ENCODE measurements at regions not wholly inside any gene's neighbourhood (a gene's known extent, or its start where the extent isn't known, plus 50 kb on each side); places are given as distances from the start of the nearest gene placed in this dataset.

DNA sequence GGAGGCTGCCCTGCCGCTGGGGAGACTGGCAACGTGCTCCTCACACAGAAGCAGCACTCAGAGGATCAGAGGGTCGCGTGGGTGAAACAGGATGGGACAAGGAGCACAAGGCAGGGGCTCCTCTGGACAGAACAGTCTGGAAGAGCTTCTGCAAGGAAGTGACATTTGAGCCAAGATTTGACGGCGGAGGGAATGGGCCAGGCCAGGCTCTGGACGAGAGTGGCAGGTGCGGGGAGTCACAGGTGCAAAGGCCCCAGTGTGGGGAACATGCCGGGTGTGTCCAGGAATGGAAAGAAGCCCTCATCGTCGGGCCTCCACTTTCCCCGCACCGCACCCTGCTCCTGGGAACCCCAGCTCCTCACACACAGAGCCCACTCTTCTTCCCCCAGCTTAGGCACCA lies 84.0 kb downstream of the RFLNA start:
- ATAC-seq (ENCODE audit: insufficient read depth, low read depth), result no peak

DNA sequence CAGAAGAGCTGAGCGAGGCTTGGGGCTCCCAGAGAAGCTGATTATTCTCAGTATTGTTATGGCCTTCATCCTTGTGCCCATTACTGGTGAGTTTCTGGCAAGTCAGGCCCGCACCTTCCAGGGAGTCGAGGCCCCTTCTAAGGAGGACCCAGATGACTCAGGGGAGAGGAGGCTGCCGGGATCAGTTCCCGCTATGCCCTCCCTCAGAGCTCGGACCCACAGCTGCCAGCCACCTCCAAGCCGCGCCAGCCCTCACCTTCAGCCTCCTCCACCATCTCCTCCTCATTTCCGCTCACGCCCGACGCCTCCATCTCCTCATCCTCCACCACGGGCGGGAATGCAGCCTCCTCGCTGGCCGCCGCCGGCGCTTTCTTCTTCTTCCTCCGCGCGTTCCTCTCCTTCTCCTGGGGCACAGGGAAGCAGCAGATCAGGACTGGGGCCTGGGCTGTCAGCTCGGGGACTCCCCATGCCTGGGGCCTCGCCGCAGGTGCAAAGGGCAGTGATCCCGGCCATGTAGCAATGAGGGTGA lies 83.2 kb downstream of the RFLNA start:
- H3K79me2 ChIP-seq (ENCODE audit: insufficient read depth, low read length), result no peaks in the 10 kb centered on the region
- DNase-seq (no peak), ATAC-seq (ENCODE audit: insufficient read depth, low read depth) (no peak)
- H4K20me1 ChIP-seq (ENCODE audit: insufficient read depth, low read length), result peaks cover 37% of the 10 kb centered on the region
- no peaks in the 10 kb centered on the region for H3K9me3 ChIP-seq (ENCODE audit: insufficient read depth, low read length, severe bottlenecking)
- H3K9ac ChIP-seq (ENCODE audit: low read depth, low read length), result no peak overlapping the region
- TF ChIP-seq, protein P1, sequence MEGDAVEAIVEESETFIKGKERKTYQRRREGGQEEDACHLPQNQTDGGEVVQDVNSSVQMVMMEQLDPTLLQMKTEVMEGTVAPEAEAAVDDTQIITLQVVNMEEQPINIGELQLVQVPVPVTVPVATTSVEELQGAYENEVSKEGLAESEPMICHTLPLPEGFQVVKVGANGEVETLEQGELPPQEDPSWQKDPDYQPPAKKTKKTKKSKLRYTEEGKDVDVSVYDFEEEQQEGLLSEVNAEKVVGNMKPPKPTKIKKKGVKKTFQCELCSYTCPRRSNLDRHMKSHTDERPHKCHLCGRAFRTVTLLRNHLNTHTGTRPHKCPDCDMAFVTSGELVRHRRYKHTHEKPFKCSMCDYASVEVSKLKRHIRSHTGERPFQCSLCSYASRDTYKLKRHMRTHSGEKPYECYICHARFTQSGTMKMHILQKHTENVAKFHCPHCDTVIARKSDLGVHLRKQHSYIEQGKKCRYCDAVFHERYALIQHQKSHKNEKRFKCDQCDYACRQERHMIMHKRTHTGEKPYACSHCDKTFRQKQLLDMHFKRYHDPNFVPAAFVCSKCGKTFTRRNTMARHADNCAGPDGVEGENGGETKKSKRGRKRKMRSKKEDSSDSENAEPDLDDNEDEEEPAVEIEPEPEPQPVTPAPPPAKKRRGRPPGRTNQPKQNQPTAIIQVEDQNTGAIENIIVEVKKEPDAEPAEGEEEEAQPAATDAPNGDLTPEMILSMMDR (IDR thresholded peaks at IDR 0.05; ENCODE audit: borderline replicate concordance, extremely low read depth, low read length, poor library complexity, severe bottlenecking), result no peak
- TF ChIP-seq EZH2 (IDR thresholded peaks at IDR 0.05; ENCODE audit: borderline replicate concordance, low read depth, low read length, severe bottlenecking), result no peak
- no peak overlapping the region for H2AFZ ChIP-seq (ENCODE audit: low read depth, low read length)
- no peaks in the 10 kb centered on the region for H3K27me3 ChIP-seq (ENCODE audit: insufficient read depth, low read length, poor library complexity)
- no peak overlapping the region for H3K27ac ChIP-seq (ENCODE audit: low read length)
- H3K4me3 ChIP-seq (ENCODE audit: low read depth in 1 of 2, low read length in 2 of 2), result no peak overlapping the region
- no peak overlapping the region for H3K4me2 ChIP-seq (ENCODE audit: insufficient read depth, low read length)
- H3K36me3 ChIP-seq (ENCODE audit: insufficient read depth, low read length), result peaks cover 82% of the 10 kb centered on the region
- H3K4me1 ChIP-seq (ENCODE audit: insufficient read depth, low read length), result no peaks in the 10 kb centered on the region

More for the DNA sequence above, 84.0 kb downstream of the RFLNA start:
- H4K20me1 ChIP-seq (ENCODE audit: insufficient read depth, low read length), result peaks cover 43% of the 10 kb centered on the region
- no peak overlapping the region for H3K4me2 ChIP-seq (ENCODE audit: insufficient read depth, low read length)
- H3K4me1 ChIP-seq (ENCODE audit: insufficient read depth, low read length), result no peaks in the 10 kb centered on the region
- no peak for DNase-seq
- no peak overlapping the region for H2AFZ ChIP-seq (ENCODE audit: low read depth, low read length)
- H3K79me2 ChIP-seq (ENCODE audit: insufficient read depth, low read length), result no peaks in the 10 kb centered on the region
- no peaks in the 10 kb centered on the region for H3K9me3 ChIP-seq (ENCODE audit: insufficient read depth, low read length, severe bottlenecking)
- H3K36me3 ChIP-seq (ENCODE audit: insufficient read depth, low read length), result peaks cover 90% of the 10 kb centered on the region
- no peak overlapping the region for H3K4me3 ChIP-seq (ENCODE audit: low read depth in 1 of 2, low read length in 2 of 2)
- no peak overlapping the region for H3K27ac ChIP-seq (ENCODE audit: low read length)
- TF ChIP-seq, protein P1 (IDR thresholded peaks at IDR 0.05; ENCODE audit: borderline replicate concordance, extremely low read depth, low read length, poor library complexity, severe bottlenecking), result no peak
- no peak for TF ChIP-seq EZH2 (IDR thresholded peaks at IDR 0.05; ENCODE audit: borderline replicate concordance, low read depth, low read length, severe bottlenecking)
- H3K27me3 ChIP-seq (ENCODE audit: insufficient read depth, low read length, poor library complexity), result no peaks in the 10 kb centered on the region
- no peak overlapping the region for H3K9ac ChIP-seq (ENCODE audit: low read depth, low read length)

DNA sequence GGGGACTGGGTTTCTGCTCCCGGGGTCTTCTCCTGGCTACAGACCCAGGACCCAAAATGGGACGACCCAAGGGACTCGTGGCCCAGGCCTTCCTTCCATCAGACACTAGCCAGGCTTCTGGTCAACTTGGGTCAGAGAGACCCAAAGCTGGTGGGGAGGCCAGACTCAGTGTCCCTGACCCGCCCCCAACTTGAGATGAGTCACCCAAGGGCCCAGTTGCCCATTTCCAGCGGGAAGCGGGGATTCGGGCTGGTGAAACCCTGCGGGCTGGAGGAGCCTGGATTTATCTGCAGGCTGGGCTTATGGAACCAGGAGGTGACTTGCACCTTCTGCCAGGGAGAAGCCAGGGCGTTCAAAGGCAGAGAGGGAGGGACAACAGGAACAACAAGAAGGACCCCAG lies 81.5 kb downstream of the RFLNA start:
- H3K27me3 ChIP-seq (ENCODE audit: insufficient read depth, low read length, poor library complexity), result no peaks in the 10 kb centered on the region
- H3K9ac ChIP-seq (ENCODE audit: low read depth, low read length), result no peak overlapping the region
- no peaks in the 10 kb centered on the region for H3K79me2 ChIP-seq (ENCODE audit: insufficient read depth, low read length)
- H3K4me2 ChIP-seq (ENCODE audit: insufficient read depth, low read length), result no peak overlapping the region
- no peak for DNase-seq
- H3K4me1 ChIP-seq (ENCODE audit: insufficient read depth, low read length), result no peaks in the 10 kb centered on the region
- peaks cover 81% of the 10 kb centered on the region for H3K36me3 ChIP-seq (ENCODE audit: insufficient read depth, low read length)
- H2AFZ ChIP-seq (ENCODE audit: low read depth, low read length), result no peak overlapping the region
- peaks cover 39% of the 10 kb centered on the region for H4K20me1 ChIP-seq (ENCODE audit: insufficient read depth, low read length)
- no peak overlapping the region for H3K4me3 ChIP-seq (ENCODE audit: low read depth in 1 of 2, low read length in 2 of 2)
- H3K9me3 ChIP-seq (ENCODE audit: insufficient read depth, low read length, severe bottlenecking), result no peaks in the 10 kb centered on the region
- H3K27ac ChIP-seq (ENCODE audit: low read length), result no peak overlapping the region
- TF ChIP-seq, protein P1 (IDR thresholded peaks at IDR 0.05; ENCODE audit: borderline replicate concordance, extremely low read depth, low read length, poor library complexity, severe bottlenecking), result no peak
- no peak for TF ChIP-seq EZH2 (IDR thresholded peaks at IDR 0.05; ENCODE audit: borderline replicate concordance, low read depth, low read length, severe bottlenecking)
- no peak for ATAC-seq (ENCODE audit: insufficient read depth, low read depth)

DNA sequence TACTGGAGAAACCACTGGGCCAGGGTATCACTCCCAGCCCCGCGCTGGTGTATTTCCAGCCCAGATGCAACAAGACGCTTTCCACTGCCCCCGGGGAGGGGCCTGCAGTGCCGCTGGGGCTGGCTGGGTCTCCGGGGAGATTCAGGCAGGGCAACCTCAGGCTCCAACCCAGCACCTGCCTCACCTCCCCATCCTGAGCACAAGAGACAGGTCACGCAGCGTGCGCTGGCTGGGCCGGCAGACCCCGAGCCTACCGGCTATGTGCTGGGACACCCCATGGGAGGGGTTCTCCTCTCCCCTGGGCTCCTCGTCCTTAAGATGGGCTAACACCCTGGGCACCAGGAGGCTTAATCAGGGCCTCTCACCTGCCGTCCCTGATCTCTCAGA lies 80.9 kb downstream of the RFLNA start:
- Histone ChIP-seq H3K4me2 (ENCODE audit: insufficient read depth, low read length) (no peak overlapping the region), H2AFZ (ENCODE audit: low read depth, low read length) (no peak overlapping the region), H3K9ac (ENCODE audit: low read depth, low read length) (no peak overlapping the region), H3K27ac (ENCODE audit: low read length) (no peak overlapping the region), H4K20me1 (ENCODE audit: insufficient read depth, low read length) (peaks cover 38% of the 10 kb centered on the region), H3K27me3 (ENCODE audit: insufficient read depth, low read length, poor library complexity) (no peaks in the 10 kb centered on the region), H3K79me2 (ENCODE audit: insufficient read depth, low read length) (no peaks in the 10 kb centered on the region), H3K36me3 (ENCODE audit: insufficient read depth, low read length) (peaks cover 81% of the 10 kb centered on the region), H3K9me3 (ENCODE audit: insufficient read depth, low read length, severe bottlenecking) (no peaks in the 10 kb centered on the region), H3K4me1 (ENCODE audit: insufficient read depth, low read length) (no peaks in the 10 kb centered on the region), H3K4me3 (ENCODE audit: low read depth in 1 of 2, low read length in 2 of 2) (no peak overlapping the region)
- ATAC-seq (ENCODE audit: insufficient read depth, low read depth) (no peak), DNase-seq (no peak)
- no peak for TF ChIP-seq EZH2 (IDR thresholded peaks at IDR 0.05; ENCODE audit: borderline replicate concordance, low read depth, low read length, severe bottlenecking)
- TF ChIP-seq, protein P1 (IDR thresholded peaks at IDR 0.05; ENCODE audit: borderline replicate concordance, extremely low read depth, low read length, poor library complexity, severe bottlenecking), result no peak
